Immature natural killer cell (primary cell): ENCODE measurements at regions not wholly inside any gene's neighbourhood (a gene's known extent, or its start where the extent isn't known, plus 50 kb on each side); places are given as distances from the start of the nearest gene placed in this dataset.

Experiments used
- DNase-seq, 3 donors: peaks; one replicate each; pipeline ENCODE4 v3.0.0; 2022; ENCODE audit warnings: mixed read lengths in 1 of 3
- H3K27ac Mint-ChIP-seq, 6 donors: one replicate each; pipeline ENCODE4 v1.8.0; 2020; ENCODE audit warnings: mixed read lengths in 6 of 6, mild to moderate bottlenecking in 5 of 6, inconsistent platforms in 4 of 6, moderate library complexity in 3 of 6
- H3K27me3 Mint-ChIP-seq, 3 donors: one replicate each; pipeline ENCODE4 v1.8.0; 2020 to 2021; ENCODE audit warnings: low read depth in 3 of 3, mild to moderate bottlenecking in 3 of 3, mixed read lengths in 3 of 3, moderate library complexity in 3 of 3, inconsistent platforms in 1 of 3
- H3K36me3 Mint-ChIP-seq, 3 donors: one replicate each; pipeline ENCODE4 v1.8.0; 2020; ENCODE audit warnings: mixed read lengths in 3 of 3, inconsistent platforms in 2 of 3, mild to moderate bottlenecking in 2 of 3
- H3K4me1 Mint-ChIP-seq, 2 donors: one replicate each; pipeline ENCODE4 v1.8.0; 2020; ENCODE audit warnings: inconsistent platforms in 2 of 2, mild to moderate bottlenecking in 2 of 2, mixed read lengths in 2 of 2, moderate library complexity in 1 of 2
- H3K4me3 Mint-ChIP-seq, 5 donors: one replicate each; pipeline ENCODE4 v1.8.0; 2020; ENCODE audit warnings: mild to moderate bottlenecking in 5 of 5, mixed read lengths in 5 of 5, inconsistent platforms in 3 of 5, moderate library complexity in 3 of 5
- H3K9me3 Mint-ChIP-seq, 6 donors: one replicate each; pipeline ENCODE4 v1.8.0; 2020; ENCODE audit warnings: mild to moderate bottlenecking in 6 of 6, mixed read lengths in 6 of 6, inconsistent platforms in 4 of 6, moderate library complexity in 3 of 6

DNA sequence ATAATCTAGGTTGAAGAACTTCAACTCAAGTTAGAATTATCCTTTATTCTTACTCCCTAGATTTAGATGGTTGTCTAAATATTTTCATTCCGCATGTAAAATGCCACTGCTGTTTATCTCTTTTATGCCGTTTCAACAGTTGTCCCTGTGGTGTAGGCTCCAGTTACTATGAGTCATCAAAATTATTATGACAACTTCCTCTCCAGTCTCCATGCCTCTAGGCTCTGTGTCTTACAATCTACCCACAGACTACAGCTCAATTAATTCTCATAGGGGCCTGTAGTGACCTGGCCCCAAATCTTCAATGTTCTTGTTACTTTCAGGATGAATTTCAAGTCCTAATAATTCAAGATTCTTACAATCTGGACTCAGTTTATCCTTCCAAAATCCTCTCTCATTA is 105.8 kb upstream of the UNC13C start:
- H3K36me3 Mint-ChIP-seq, result no peaks in the 10 kb centered on the region
- no peak overlapping the region for H3K27ac Mint-ChIP-seq
- DNase-seq, result no peak
- H3K4me1 Mint-ChIP-seq, result no peaks in the 10 kb centered on the region
- no peak overlapping the region for H3K4me3 Mint-ChIP-seq
- peaks cover 0 to 4% (median 0%) of the 10 kb centered on the region in 3 donors for H3K27me3 Mint-ChIP-seq
- peaks cover 0 to 18% (median 11%) of the 10 kb centered on the region in 6 donors for H3K9me3 Mint-ChIP-seq

DNA sequence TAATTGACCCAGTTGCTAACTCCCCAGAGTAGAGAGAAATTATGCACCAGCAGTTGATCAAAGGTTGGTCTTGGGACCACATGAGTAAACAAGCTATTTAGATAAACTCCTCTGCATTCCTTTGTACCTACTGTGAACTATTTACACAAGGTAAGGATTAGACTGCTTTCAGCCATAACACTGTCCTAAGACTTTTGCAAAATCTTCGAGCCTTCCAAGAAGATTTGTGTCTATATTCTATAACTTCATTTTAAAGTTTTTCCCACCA is 108.5 kb upstream of the UNC13C start:
- no peak for DNase-seq
- H3K4me3 Mint-ChIP-seq, result no peak overlapping the region
- H3K27me3 Mint-ChIP-seq, result peaks cover 0 to 4% (median 0%) of the 10 kb centered on the region in 3 donors
- H3K27ac Mint-ChIP-seq, result no peak overlapping the region
- no peaks in the 10 kb centered on the region for H3K36me3 Mint-ChIP-seq
- no peaks in the 10 kb centered on the region for H3K4me1 Mint-ChIP-seq
- peaks cover 2 to 19% (median 12%) of the 10 kb centered on the region in 6 donors for H3K9me3 Mint-ChIP-seq

DNA sequence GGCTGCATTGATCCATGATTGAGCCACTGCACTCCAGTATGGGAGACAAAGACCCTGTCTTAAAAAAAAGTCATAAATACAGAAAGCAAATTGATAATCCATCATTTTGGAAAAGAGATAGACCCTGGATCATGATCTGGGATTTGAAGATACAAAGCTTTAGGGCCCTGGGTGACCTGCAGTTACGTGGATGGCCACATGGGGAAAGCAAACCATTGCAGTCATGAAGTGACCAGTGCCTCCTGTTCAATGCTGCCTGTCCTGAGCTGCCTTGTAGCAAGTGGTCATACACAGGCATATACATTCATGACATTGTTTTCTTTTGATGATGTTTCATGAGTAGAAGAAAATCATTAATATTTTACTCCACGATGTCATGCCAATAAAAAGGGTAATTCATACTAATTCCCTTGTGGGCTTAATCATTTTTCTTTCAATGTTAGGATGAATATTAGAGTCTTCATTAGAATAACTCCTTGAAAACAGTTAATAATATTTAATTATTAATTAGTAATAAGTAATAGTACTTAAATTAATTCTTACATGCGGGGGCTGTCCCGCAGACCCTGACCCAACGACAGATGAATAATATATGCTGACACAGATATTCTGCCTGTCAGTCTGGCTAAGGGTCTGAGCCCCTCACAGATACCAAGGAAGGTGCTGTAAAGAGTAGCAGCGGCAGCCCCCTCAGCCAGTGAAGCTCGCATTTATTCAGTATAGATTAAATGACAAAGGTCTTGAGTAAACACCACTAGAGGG is 109.0 kb upstream of the UNC13C start:
- Mint-ChIP-seq H3K27me3 (peaks cover 0 to 4% (median 0%) of the 10 kb centered on the region in 3 donors), H3K4me1 (no peaks in the 10 kb centered on the region), H3K9me3 (peaks cover 2 to 23% (median 11%) of the 10 kb centered on the region in 6 donors), H3K4me3 (no peak overlapping the region), H3K27ac (no peak overlapping the region), H3K36me3 (no peaks in the 10 kb centered on the region)
- no peak for DNase-seq

DNA sequence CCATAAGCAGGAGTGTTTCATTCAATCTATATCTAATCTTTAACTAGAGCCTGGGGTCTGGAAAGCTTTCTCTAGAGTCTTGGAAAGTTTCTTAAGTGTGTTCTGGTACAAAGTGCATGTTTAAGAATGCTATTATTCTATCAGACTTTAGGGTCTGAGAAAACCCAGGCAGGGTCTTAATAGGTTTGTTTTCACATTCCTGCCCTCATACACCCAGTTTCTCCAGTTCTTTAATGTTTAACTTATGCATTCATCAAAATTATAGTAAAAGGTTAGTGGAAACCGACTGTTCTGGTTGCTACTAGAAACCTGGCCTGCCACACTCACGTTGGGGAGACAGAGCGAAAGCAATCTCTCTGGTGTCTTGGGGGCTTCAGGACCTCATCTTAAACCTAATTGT is 102.9 kb upstream of the WDR72 start:
- Mint-ChIP-seq H3K27ac (no peak overlapping the region), H3K9me3 (peaks cover 4 to 16% (median 5%) of the 10 kb centered on the region in 6 donors), H3K4me3 (no peak overlapping the region), H3K36me3 (no peaks in the 10 kb centered on the region), H3K27me3 (peaks cover 0 to 3% (median 0%) of the 10 kb centered on the region in 3 donors), H3K4me1 (no peaks in the 10 kb centered on the region)
- no peak for DNase-seq

DNA sequence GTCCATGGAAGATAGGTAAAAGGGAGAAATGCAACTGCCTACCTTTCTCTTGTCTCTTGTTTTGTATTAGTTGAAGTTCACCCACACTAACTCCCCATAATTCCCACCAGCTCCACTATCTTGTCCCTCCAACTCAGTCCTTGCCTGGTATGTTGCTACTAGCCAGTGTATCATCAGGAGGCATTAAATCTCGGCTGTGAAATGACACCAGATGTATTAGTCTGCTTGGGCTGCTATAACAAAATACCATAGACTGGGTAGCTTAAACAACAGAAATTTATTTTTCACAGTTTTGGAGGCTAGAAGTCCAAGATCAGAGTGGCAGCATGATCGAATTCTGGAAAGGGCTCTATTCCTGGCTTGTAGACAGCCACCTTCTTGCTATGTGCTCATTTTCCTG is 102.3 kb upstream of the WDR72 start:
- no peaks in the 10 kb centered on the region for H3K4me1 Mint-ChIP-seq
- H3K9me3 Mint-ChIP-seq, result peaks cover 5 to 16% (median 6%) of the 10 kb centered on the region in 6 donors
- no peak overlapping the region for H3K4me3 Mint-ChIP-seq
- no peak for DNase-seq
- H3K27ac Mint-ChIP-seq, result no peak overlapping the region
- H3K27me3 Mint-ChIP-seq, result peaks cover 0 to 3% (median 0%) of the 10 kb centered on the region in 3 donors
- H3K36me3 Mint-ChIP-seq, result no peaks in the 10 kb centered on the region

DNA sequence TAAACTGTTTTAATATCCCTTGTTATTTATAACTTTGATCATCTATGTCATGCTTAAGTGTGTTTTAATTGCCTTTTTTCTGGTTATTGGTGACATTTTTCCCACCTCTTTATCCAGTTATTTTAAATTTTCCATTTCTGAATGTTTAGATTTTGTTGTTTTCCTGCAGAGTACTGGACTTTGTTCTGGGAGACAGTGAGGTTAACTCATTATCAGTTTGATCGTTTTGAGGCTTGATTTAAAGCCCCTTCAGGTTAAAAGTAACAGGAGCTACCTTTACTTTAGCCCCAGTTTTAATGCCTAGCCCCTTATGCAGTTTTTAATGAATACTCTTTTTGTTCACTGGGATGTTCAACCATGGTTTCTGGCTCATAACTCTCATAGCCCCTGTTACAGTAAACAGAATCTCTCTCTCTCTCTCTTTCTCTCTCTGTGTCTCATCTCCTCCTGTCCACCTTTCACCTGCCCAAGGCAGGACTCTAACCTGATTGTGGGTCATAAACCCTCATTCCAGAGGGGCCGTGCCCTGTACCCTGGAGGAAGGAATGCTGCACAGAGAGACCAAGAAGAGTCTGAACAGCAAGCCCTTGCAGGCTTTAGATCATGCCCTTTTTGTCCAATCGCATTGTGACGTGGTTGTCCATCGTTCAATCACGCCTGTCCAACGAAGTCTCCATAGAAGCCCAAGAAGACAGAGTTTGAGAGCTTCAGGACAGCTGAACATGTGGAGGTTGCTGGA is 91.8 kb upstream of the WDR72 start:
- Mint-ChIP-seq H3K4me1 (no peaks in the 10 kb centered on the region), H3K27ac (no peak overlapping the region), H3K9me3 (peaks cover 5 to 35% (median 9%) of the 10 kb centered on the region in 6 donors), H3K36me3 (no peaks in the 10 kb centered on the region), H3K27me3 (peaks cover 0 to 3% (median 2%) of the 10 kb centered on the region in 3 donors), H3K4me3 (no peak overlapping the region)
- DNase-seq, result no peak

DNA sequence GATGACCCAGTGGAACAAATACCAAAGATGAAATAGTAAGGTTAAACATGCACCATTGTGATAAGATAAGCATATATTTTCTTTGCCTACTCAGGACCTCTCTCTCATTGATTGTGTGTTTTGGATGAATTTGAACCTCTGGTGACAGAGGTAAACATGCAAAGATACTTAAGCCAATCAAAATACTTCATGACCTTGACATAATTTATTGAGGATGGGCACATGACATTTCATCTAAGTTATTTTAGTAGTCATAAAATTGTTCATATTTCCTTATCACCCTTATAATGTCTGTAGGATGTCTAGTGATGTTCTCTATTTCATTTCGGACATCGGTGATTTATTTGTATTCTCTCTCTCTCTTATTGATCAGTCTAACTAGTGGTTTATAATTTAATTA is 88.3 kb upstream of the WDR72 start:
- H3K27me3 Mint-ChIP-seq, result peaks cover 0 to 3% (median 2%) of the 10 kb centered on the region in 3 donors
- H3K4me1 Mint-ChIP-seq, result no peaks in the 10 kb centered on the region
- DNase-seq, result no peak
- no peak overlapping the region for H3K27ac Mint-ChIP-seq
- peaks cover 0 to 26% (median 8%) of the 10 kb centered on the region in 6 donors for H3K9me3 Mint-ChIP-seq
- no peak overlapping the region for H3K4me3 Mint-ChIP-seq
- H3K36me3 Mint-ChIP-seq, result no peaks in the 10 kb centered on the region

DNA sequence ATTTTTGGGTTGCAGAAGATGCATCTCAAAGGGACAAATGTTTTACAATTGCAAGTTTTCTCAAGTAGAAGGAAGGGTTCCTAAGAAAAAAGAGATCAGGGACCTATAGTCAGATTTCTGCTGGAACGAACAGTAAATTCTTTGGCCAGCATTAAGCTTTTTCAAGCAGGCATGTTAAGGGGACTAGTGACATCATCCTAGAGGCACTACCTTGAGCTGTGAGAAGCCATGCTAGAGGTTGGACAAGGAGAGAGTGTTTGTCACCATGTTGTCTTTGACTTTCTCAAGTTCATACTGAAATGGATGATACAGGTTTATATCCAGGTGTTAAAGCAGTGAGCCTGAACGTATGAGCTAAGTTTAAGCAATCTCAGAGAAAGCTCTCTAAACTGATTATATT is 85.2 kb upstream of the WDR72 start:
- H3K9me3 Mint-ChIP-seq, result peaks cover 0 to 26% (median 5%) of the 10 kb centered on the region in 6 donors
- no peaks in the 10 kb centered on the region for H3K36me3 Mint-ChIP-seq
- no peaks in the 10 kb centered on the region for H3K4me1 Mint-ChIP-seq
- DNase-seq, result no peak
- H3K27me3 Mint-ChIP-seq, result no peaks in the 10 kb centered on the region
- no peak overlapping the region for H3K27ac Mint-ChIP-seq
- H3K4me3 Mint-ChIP-seq, result no peak overlapping the region

DNA sequence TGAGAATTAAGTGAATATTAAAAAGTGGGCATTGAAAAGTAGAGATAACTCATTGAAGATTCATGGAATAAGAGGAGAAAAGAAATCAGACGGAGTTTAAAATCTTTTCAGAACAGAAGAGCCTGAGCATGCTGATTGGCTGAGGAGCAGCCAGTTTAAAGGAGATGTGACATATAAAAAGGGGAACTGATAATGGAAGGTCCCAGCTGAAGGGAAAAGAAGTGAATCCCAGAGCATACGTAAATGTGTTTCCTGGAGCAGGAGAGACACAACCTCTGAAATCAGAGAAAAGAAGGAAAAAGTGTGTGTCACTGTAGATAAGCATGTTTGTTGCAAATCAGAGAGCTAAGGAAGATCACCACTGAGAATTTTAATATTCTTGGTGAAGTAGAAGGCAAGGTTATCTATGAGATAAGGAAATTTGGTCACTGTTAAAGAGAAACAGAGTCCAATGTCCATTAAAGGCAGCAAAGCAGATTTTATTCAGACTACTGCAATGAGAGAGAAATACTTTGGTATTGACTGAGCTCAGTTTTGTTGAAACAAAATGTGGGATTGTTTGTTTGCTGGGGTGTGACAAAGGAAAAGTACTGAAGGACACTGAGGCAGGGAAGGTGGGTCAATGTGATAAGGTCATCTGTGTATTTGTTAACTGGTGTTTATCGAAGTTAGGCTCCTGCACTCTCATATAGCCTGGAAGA is 84.6 kb upstream of the WDR72 start:
- H3K36me3 Mint-ChIP-seq, result no peaks in the 10 kb centered on the region
- no peaks in the 10 kb centered on the region for H3K4me1 Mint-ChIP-seq
- no peak overlapping the region for H3K27ac Mint-ChIP-seq
- DNase-seq, result no peak
- no peaks in the 10 kb centered on the region for H3K27me3 Mint-ChIP-seq
- H3K4me3 Mint-ChIP-seq, result no peak overlapping the region
- peaks cover 0 to 26% (median 6%) of the 10 kb centered on the region in 6 donors for H3K9me3 Mint-ChIP-seq

DNA sequence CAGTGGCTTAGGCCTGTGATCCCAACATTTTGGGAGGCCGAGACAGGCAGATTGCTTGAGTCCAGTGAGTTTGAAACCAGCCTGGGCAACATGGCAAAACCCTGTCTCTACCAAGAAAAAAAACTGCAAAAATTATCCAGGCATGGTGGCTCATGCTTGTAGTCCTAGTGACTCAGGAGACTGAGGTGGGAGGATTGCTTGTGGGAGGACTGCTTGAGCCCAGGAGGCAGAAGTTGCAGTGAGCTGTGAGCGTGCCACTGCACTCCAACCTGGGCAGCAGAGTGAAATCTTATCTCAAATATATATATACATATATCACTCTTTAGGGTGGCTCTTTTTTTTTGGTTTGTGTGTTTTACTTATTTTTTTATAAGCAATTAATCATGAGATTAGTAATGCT is 83.7 kb upstream of the WDR72 start:
- peaks cover 0 to 26% (median 6%) of the 10 kb centered on the region in 6 donors for H3K9me3 Mint-ChIP-seq
- no peaks in the 10 kb centered on the region for H3K36me3 Mint-ChIP-seq
- H3K27me3 Mint-ChIP-seq, result no peaks in the 10 kb centered on the region
- no peak overlapping the region for H3K4me3 Mint-ChIP-seq
- H3K27ac Mint-ChIP-seq, result no peak overlapping the region
- H3K4me1 Mint-ChIP-seq, result no peaks in the 10 kb centered on the region
- DNase-seq, result no peak

DNA sequence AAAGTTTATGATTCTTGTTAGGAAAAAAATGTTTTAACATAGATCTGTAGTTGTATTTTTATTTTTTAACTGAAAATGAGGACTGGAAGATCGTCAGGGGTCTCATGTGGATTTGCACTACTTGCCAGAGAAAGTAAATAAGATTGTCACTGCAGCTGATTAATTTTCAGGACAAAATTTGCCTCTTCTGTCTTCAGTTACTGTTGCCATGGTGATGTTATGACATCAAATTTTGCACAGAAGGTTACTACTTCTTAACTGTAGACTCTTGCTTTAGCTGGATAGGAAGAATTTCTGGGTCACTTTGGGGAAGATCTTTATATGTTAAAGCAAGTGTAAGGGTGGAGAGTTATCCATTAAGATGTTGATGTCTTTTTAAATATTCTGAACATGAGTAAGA is 82.2 kb upstream of the WDR72 start:
- no peaks in the 10 kb centered on the region for H3K36me3 Mint-ChIP-seq
- peaks cover under 1 to 26% (median 6%) of the 10 kb centered on the region in 6 donors for H3K9me3 Mint-ChIP-seq
- no peak for DNase-seq
- no peak overlapping the region for H3K27ac Mint-ChIP-seq
- no peaks in the 10 kb centered on the region for H3K27me3 Mint-ChIP-seq
- H3K4me3 Mint-ChIP-seq, result no peak overlapping the region
- no peaks in the 10 kb centered on the region for H3K4me1 Mint-ChIP-seq

DNA sequence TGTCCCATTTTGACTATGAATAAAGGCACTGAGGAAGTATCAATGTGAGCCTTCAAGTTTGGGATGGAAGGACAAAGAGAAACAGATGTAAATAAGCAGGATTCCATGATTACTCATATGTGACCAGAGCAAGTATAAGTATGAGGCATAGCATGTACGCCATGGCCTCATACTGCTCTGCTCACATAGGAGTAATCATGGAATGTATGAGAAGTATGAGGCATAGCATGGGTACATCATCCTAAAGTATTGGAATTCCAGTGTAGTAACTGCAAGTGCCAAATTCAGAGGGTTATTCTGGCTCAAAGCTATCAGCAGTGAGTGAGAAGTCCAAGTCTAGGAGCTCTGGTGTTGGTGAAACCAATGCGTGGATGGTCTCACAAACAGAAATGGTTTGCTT is 81.2 kb upstream of the WDR72 start:
- peaks cover 0 to 22% (median 6%) of the 10 kb centered on the region in 6 donors for H3K9me3 Mint-ChIP-seq
- no peaks in the 10 kb centered on the region for H3K4me1 Mint-ChIP-seq
- no peak overlapping the region for H3K27ac Mint-ChIP-seq
- H3K36me3 Mint-ChIP-seq, result no peaks in the 10 kb centered on the region
- no peaks in the 10 kb centered on the region for H3K27me3 Mint-ChIP-seq
- H3K4me3 Mint-ChIP-seq, result no peak overlapping the region
- no peak for DNase-seq

DNA sequence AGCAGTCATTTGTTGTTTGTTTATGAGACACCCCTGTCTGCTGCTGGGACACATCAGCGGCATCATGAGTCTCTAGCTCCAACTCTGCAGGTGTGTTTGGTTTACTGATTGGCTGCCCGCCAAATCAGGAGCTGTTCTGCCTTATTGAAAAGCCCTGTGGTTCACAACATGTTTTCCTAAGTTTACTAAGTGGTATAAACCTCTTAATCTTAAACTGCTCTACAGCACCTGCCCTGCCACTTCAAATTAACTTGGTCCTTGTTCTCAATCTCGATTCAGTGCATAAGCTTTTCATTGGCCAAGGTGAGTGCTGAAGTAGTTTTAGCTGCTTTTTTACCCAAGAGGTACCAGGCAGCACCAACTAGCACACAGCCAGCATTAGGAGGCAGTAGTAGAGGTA is 77.8 kb upstream of the WDR72 start:
- Mint-ChIP-seq H3K4me3 (no peak overlapping the region), H3K36me3 (no peaks in the 10 kb centered on the region), H3K4me1 (no peaks in the 10 kb centered on the region), H3K27ac (no peak overlapping the region), H3K9me3 (peaks cover 0 to 9% (median 2%) of the 10 kb centered on the region in 6 donors), H3K27me3 (peaks cover 0 to 2% (median 1%) of the 10 kb centered on the region in 3 donors)
- no peak for DNase-seq

DNA sequence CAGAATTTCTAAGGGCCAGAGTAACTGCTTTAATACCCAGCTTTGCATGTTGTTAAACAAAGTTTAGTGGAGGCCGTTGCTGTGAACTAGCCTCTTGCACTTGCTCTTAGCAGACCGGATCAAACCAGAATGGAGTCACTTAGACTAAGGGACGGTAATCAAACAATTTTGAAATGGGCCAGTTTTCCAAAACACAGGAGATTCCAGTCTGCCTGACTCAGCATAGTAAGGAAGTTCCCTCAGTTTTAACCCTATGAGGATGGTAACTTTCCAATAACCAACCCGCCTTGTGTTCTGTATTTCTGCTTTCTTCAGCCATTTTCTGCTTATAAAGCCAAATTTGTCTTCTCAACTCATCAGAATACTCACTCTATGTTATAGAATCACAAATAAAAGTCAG is 77.2 kb upstream of the WDR72 start:
- Mint-ChIP-seq H3K9me3 (peaks cover 0 to 4% (median 2%) of the 10 kb centered on the region in 6 donors), H3K36me3 (no peaks in the 10 kb centered on the region), H3K4me1 (no peaks in the 10 kb centered on the region), H3K4me3 (no peak overlapping the region), H3K27ac (no peak overlapping the region), H3K27me3 (peaks cover 0 to 2% (median 1%) of the 10 kb centered on the region in 3 donors)
- DNase-seq, result no peak
